ENCODE measurements at regions not wholly inside any gene's neighbourhood (a gene's known extent, or its start where the extent isn't known, plus 50 kb on each side); places are given as distances from the start of the nearest gene placed in this dataset.

DNA sequence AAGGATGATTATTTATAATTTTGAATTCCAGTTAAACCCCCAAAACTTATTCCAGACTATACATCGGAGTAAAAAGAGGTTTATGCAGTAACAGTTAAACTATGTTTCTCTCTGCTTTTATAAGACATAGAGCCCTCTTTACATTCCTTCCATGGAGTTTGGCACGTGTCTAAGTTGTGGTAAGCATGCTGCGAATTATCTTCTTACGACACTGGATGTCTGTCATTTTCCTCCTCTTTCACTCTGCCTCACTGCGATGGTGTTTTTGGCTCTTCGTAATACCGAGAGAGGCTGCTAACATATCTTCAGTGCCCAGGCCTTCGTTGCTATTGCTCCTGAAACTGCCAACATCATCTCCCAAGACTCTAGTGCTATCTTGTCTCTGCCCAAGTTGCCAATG, 83.9 kb upstream of the TGFBR2 start:
- TF ChIP-seq, protein P1, sequence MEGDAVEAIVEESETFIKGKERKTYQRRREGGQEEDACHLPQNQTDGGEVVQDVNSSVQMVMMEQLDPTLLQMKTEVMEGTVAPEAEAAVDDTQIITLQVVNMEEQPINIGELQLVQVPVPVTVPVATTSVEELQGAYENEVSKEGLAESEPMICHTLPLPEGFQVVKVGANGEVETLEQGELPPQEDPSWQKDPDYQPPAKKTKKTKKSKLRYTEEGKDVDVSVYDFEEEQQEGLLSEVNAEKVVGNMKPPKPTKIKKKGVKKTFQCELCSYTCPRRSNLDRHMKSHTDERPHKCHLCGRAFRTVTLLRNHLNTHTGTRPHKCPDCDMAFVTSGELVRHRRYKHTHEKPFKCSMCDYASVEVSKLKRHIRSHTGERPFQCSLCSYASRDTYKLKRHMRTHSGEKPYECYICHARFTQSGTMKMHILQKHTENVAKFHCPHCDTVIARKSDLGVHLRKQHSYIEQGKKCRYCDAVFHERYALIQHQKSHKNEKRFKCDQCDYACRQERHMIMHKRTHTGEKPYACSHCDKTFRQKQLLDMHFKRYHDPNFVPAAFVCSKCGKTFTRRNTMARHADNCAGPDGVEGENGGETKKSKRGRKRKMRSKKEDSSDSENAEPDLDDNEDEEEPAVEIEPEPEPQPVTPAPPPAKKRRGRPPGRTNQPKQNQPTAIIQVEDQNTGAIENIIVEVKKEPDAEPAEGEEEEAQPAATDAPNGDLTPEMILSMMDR (IDR thresholded peaks at IDR 0.05; ENCODE audit: poor library complexity), result no peak
- TF ChIP-seq EZH2phosphoT487 (IDR thresholded peaks at IDR 0.05; ENCODE audit: low read depth, severe bottlenecking, unreplicated experiment), result no peak
- no peak for TF ChIP-seq EZH2 (IDR thresholded peaks at IDR 0.05; ENCODE audit: borderline replicate concordance)

All from hepatocyte (in vitro differentiated cells).